HepG2 (cell line): ENCODE measurements at regions not wholly inside any gene's neighbourhood (a gene's known extent, or its start where the extent isn't known, plus 50 kb on each side); places are given as distances from the start of the nearest gene placed in this dataset.

Experiments used
- AFF4 ChIP-seq: sonication (generic); formaldehyde crosslinking; IDR thresholded peaks from 2 replicates; pipeline ENCODE4 v1.4.0; 2020; ENCODE audit warnings: missing genetic modification reagents
- GPBP1L1 ChIP-seq: sonication (generic); formaldehyde crosslinking; IDR thresholded peaks from 2 replicates; pipeline ENCODE4 v1.5.0; 2020; ENCODE audit warnings: mild to moderate bottlenecking, missing genetic modification reagents
- POGZ ChIP-seq: sonication (generic); formaldehyde crosslinking; IDR thresholded peaks from 2 replicates; pipeline ENCODE4 v1.4.0; 2020; ENCODE audit warnings: mild to moderate bottlenecking, missing genetic modification reagents
- WIZ ChIP-seq: sonication (generic); formaldehyde crosslinking; IDR thresholded peaks from 2 replicates; pipeline ENCODE4 v1.5.1; 2020; ENCODE audit warnings: mild to moderate bottlenecking, missing genetic modification reagents
- ZBTB34 ChIP-seq: sonication (generic); formaldehyde crosslinking; IDR thresholded peaks from 2 replicates; pipeline ENCODE4 v1.8.0; 2022; ENCODE audit warnings: mild to moderate bottlenecking, missing genetic modification reagents
- ZNF251 ChIP-seq: sonication (generic); formaldehyde crosslinking; IDR thresholded peaks from 2 replicates; pipeline ENCODE4 v1.9.0; 2021; ENCODE audit warnings: mild to moderate bottlenecking, missing genetic modification reagents
- ZNF282 ChIP-seq: fragments of 450-650 bp; IDR thresholded peaks from 2 replicates; pipeline ENCODE4 v1.6.1; 2018; ENCODE audit not compliant: partially characterized antibody
- TF ChIP-seq, protein P1 (sequence below): sonication (generic); formaldehyde crosslinking; IDR thresholded peaks from 2 replicates; pipeline ENCODE4 v1.4.0; 2020; ENCODE audit warnings: missing genetic modification reagents, borderline replicate concordance
- TF ChIP-seq, protein P2 (sequence below): sonication (generic); formaldehyde crosslinking; IDR thresholded peaks from 2 replicates; pipeline ENCODE4 v1.4.0; 2020; ENCODE audit warnings: missing genetic modification reagents

- TF ChIP-seq, protein P1, sequence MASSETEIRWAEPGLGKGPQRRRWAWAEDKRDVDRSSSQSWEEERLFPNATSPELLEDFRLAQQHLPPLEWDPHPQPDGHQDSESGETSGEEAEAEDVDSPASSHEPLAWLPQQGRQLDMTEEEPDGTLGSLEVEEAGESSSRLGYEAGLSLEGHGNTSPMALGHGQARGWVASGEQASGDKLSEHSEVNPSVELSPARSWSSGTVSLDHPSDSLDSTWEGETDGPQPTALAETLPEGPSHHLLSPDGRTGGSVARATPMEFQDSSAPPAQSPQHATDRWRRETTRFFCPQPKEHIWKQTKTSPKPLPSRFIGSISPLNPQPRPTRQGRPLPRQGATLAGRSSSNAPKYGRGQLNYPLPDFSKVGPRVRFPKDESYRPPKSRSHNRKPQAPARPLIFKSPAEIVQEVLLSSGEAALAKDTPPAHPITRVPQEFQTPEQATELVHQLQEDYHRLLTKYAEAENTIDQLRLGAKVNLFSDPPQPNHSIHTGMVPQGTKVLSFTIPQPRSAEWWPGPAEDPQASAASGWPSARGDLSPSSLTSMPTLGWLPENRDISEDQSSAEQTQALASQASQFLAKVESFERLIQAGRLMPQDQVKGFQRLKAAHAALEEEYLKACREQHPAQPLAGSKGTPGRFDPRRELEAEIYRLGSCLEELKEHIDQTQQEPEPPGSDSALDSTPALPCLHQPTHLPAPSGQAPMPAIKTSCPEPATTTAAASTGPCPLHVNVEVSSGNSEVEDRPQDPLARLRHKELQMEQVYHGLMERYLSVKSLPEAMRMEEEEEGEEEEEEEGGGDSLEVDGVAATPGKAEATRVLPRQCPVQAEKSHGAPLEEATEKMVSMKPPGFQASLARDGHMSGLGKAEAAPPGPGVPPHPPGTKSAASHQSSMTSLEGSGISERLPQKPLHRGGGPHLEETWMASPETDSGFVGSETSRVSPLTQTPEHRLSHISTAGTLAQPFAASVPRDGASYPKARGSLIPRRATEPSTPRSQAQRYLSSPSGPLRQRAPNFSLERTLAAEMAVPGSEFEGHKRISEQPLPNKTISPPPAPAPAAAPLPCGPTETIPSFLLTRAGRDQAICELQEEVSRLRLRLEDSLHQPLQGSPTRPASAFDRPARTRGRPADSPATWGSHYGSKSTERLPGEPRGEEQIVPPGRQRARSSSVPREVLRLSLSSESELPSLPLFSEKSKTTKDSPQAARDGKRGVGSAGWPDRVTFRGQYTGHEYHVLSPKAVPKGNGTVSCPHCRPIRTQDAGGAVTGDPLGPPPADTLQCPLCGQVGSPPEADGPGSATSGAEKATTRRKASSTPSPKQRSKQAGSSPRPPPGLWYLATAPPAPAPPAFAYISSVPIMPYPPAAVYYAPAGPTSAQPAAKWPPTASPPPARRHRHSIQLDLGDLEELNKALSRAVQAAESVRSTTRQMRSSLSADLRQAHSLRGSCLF (CRISPR knock-in tag), result no peak
- TF ChIP-seq GPBP1L1 (CRISPR knock-in tag) (no peak), ZNF251 (CRISPR knock-in tag) (no peak), ZNF282 (no peak), POGZ (CRISPR knock-in tag) (no peak), AFF4 (no peak), WIZ (no peak), ZBTB34 (CRISPR knock-in tag) (no peak)
- TF ChIP-seq, protein P2, sequence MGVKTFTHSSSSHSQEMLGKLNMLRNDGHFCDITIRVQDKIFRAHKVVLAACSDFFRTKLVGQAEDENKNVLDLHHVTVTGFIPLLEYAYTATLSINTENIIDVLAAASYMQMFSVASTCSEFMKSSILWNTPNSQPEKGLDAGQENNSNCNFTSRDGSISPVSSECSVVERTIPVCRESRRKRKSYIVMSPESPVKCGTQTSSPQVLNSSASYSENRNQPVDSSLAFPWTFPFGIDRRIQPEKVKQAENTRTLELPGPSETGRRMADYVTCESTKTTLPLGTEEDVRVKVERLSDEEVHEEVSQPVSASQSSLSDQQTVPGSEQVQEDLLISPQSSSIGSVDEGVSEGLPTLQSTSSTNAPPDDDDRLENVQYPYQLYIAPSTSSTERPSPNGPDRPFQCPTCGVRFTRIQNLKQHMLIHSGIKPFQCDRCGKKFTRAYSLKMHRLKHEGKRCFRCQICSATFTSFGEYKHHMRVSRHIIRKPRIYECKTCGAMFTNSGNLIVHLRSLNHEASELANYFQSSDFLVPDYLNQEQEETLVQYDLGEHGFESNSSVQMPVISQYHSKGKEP (CRISPR knock-in tag), result no peak
Measured at GRCh38 chr11:90639461-90639993, 416.7 kb upstream of the CHORDC1 start (continued).
